Hematopoietic multipotent progenitor cell treated with erythropoietin and hydrocortisone succinate and interleukin-3 and kit ligand, for 8 days (in vitro differentiated cells): ENCODE measurements at regions not wholly inside any gene's neighbourhood (a gene's known extent, or its start where the extent isn't known, plus 50 kb on each side); places are given as distances from the start of the nearest gene placed in this dataset.
A peak's percentile ranks its signal among the peaks of the same experiment; 100 is the strongest.
"Not testable (repeated sequence)": the region's sequence is repeated elsewhere in the genome, so short reads cannot be mapped to it uniquely, and the experiment has no call there.

Experiments
- DNase-seq: peaks from one replicate; pipeline ENCODE4 v3.0.0-alpha.2; 2015

DNA sequence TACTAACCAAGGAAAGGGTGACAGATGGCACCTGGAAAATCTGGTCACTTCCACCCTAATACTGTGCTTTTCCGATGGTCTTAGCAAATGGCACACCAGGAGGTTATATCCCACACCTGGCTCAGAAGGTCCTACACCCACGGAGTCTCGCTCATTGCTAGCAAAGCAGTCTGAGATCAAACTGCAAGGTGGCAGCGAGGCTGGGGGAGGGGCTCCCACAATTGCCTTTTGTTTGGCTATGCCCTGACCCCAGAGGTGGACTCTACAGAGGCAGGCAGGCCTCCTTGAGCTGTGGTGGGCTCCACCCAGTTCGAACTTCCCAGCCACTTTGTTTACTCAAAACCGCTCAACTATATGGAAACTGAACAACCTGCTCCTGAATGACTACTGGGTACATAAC is 50.3 kb upstream of the UGT2B15 start:
- DNase-seq = not testable (repeated sequence)

DNA sequence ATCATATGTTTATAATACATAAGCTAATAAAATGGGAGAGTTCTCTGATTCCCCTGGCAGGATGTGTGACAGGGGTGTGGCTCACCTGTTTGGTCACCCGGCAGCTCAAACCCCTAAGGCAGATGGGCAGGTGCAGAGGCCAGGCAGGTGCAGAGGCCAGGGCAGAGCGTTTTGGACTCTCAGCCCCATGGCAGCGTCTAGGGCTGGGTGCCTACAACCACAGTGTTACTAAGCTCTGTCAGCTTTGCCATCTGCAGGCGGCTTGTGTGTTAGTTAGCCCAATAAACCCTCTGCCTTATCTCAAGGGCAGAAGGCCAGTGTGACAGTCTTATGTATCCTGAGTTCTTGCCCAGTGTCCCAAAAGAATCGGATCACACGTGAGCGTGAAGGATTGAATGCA is 54.0 kb upstream of the UGT2B15 start:
- no peak for DNase-seq

GRCh38 chr4:68724922-68725321 is 54.5 kb upstream of the UGT2B15 start:
- no peak for DNase-seq

DNA sequence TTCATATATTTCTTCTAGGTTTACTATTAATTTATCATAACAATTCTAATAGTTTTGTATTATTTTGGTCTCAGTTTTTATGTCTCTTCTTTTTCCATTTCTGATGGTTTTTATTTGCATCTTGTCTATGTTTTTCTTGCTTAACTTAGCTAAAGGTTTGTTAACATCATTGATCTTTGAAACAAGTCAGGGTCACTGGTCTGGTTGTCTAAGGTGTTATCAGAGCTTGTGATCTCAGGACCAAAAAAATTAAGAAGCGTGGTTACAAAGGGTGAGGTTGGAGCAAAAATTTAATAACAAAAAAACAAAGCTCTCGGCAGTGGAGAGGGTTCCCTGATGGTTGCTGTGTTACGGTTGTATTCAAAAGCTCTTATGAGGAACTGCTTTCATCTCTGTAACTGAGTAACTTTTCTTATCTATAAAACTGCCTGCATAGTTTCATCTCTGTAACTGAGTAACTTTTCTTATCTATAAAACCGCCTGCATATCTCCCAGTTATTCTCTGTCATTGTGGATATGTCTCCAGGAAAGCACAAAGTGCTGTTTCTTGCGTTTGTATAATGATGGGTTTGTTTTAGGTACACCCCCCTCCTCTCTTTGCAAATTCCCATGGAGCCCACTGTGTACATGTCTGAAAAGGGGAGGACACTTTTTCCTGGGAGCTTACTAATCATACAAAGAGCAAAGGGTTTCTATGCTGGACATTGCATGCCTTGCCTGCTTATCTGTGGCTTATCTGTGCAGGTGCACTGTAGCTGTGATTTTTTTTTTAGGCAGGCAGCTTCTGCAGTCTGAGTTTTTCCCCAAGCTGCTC is 62.4 kb upstream of the UGT2B15 start:
- peak; percentile 29 for DNase-seq

GRCh38 chr4:68734095-68734494 is 63.6 kb upstream of the UGT2B15 start:
- no peak for DNase-seq

- DNase-seq = no peak
Observed at GRCh38 chr4:68735106-68735505, 64.7 kb upstream of the UGT2B15 start.

GRCh38 chr4:68736813-68737212 is 66.4 kb upstream of the UGT2B15 start:
- DNase-seq = no peak

DNA sequence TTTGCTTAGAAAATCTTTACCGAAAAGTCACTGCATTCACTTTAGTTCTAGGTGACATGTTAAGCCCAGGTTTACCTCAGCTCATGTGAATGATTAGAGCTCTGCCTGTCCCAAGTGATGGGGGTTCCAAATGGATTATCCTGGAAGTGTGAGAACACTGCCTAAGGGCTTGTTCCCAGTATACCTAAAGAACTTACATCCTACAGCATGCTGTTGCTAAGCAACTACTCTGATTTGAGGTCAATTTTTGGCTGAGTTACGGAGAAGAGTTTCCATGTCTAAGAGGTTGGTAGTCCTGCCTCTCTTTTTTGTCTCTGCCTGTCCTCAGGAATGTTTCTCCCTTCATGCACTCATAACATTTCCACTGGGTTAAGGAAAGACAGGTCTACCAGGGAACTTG is 67.6 kb upstream of the UGT2B15 start:
- DNase-seq = no peak

DNA sequence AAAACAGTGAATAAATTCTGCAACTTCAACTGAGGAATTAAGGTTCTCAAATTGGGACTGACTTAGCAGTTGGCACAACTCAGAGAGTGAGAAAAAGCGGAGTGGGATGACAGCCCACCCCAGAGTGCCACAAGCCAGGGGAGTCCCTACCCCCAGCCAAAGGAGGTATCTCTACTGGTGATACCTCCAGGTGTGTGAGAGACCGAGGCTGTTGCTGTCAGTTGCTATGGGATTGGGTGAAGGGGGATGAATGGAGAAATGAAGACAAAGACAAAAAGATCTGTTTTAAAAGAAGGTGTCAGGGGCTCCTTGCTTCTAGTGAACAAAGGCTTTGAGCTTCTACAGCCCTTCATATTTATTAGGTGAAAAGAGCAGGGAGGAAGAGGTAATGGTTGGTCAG is 71.4 kb upstream of the UGT2B10 start:
- DNase-seq = no peak

GRCh38 chr4:68748181-68748991 is 67.4 kb upstream of the UGT2B10 start:
- no peak for DNase-seq

DNA sequence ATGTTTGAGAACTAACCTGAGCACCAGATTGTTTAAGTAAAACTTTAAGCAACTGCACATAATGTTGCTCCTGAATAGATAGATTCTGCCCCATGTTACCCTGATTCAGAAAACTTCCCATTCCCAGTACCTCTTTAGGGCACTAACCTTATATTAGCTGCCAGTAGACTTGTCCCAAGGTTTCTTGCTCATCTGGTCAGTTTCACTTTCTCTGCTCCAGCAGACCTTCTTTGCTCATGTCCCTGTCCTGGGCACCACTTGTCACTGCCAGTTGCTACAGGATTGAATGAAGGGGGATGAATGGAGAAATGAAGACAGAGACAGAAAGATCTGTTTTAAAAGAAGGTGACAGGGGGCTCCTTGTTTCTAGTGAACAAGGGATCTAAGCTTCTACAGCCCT is 65.2 kb upstream of the UGT2B10 start:
- no peak for DNase-seq

DNA sequence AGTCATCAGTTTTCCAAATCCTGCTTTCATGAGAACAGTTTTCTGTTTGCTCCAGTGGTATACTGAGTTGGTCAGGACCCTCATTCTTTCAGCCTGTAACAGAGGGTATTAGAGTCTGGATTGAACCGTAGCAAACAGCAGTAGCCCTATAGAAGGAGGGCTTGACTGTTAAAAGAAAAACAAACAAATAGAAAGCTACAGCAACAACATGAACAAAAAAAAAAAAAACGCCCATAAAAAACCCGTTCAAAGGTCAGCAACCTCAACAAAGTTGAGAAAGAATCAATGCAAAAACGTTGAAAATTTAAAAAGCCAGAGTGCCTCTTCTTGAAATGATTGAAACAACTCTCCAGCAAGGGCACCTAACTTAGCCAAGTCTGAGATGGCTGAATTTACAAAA is 64.7 kb upstream of the UGT2B10 start:
- DNase-seq = no peak

DNA sequence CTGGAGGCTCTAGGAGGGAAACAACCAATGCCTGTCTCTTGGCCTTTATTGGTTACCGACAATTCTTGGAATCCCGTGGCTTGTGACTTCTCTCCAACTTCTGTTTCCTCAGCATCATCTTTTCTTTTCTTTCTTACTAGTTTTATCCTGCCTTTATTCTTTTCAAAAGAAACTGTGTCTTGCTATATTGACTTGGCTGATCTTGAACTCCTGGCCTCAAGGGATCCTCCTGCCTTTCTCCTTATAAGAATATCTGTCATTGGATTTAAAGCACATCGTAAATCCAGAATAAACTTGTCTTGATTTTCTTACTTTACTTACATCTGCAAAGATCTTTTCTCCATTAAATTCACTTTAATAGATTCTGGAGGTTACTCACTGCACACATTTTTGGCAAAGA is 49.9 kb upstream of the UGT2B10 start:
- DNase-seq = no peak
